Hindlimb muscle (tissue), 1 donor: ENCODE measurements at regions not wholly inside any gene's neighbourhood (a gene's known extent, or its start where the extent isn't known, plus 50 kb on each side); places are given as distances from the start of the nearest gene placed in this dataset.
A peak's percentile ranks its signal among the peaks of the same experiment; 100 is the strongest.

ENCODE experiments used
- DNase-seq: peaks from one replicate; pipeline ENCODE4 v3.0.0-alpha.2; 2013

DNA sequence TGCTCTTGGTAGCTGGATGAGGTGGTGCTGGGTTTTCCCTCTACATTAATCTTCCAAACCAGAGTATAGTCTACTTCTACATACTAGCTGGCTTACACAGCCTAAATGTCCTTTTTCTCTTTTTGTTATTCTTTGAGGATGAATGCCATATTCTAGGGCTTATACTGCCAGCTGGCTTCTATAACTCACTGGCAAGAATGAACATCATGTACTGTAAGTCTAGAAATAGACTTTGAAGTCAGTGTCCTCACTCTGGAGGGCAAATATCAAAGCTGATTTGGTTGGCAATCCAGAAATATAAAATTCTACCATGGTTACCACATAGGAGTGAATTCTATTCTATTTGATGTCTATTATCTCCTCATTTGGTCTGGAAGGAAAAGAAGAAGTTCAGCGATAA, 251.7 kb upstream of the TYRP1 start:
- no peak for DNase-seq

DNA sequence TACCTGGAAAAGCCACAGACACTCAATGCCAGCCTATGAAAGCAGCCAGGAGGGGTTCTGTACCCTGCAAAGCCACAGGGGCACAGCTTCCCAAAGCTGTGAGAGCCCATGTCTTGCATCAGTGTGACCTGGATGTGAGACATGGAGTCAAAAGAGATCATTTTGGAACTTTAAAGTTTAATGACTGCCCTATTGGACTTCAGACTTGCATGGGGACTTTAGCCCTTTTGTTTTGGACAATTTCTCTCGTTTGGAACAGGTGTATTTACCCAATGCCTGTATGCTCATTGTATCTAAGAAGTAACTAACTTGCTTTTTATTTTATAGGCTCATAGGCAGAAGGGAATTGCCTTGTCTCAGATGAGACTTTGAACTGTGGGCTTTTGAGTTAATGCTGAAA, 244.9 kb upstream of the TYRP1 start:
- DNase-seq, result no peak

- no peak for DNase-seq
Observed at GRCh38 chr9:12457237-12457636, 235.9 kb upstream of the TYRP1 start.

DNA sequence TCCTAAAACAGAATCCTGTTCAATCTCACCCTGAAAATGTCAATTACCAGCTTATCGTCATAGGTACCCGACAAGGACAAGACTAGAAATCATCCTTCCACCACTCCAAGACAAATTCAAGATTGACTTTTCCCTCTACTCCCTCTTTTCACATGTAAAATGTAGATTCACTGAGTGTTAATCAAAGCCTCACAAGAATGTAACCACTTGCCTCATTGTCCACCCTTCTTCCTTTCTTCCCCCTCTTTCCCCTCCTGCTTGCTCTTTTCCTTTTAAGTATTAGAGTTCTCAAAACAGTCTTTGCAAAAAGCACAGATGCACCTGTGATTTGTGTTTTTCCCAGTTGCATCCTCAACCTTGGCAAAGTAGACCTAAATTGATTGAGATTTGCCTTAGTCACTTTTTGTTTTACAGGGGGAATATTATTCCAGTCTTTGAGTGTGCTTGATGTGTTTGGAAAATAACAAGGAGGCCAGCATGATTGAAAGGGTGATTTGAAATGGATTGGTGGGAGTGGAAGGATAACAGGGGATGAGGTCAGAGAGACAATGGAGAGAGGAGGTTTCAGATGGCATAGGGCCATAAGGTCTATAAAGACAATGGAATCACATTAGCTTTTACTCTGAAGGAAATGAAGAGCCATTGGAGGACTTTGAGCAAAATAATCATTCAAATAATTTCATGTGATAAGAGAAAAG, 231.3 kb upstream of the TYRP1 start:
- no peak for DNase-seq

- no peak for DNase-seq
Observed at GRCh38 chr9:12462861-12463260, 230.3 kb upstream of the TYRP1 start.

DNA sequence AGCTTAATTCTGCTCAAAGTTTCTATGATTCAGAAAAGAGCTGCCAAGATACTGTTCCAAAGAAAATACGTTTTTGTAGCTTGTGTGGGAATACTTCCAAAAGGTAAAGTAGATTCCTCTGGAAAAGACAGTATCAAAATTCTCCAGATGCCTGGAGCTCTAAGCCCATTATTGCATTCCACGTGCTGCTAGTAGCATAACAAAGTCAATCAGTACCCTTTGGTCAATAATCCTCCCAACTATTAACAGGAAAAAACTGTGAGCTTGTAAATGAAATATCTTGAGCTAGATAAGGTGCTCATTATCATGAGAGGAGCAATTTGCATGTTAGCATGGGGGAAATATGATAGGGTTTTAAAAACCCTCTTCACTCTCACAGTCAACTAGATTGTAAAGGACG, 229.5 kb upstream of the TYRP1 start:
- DNase-seq, result no peak

DNA sequence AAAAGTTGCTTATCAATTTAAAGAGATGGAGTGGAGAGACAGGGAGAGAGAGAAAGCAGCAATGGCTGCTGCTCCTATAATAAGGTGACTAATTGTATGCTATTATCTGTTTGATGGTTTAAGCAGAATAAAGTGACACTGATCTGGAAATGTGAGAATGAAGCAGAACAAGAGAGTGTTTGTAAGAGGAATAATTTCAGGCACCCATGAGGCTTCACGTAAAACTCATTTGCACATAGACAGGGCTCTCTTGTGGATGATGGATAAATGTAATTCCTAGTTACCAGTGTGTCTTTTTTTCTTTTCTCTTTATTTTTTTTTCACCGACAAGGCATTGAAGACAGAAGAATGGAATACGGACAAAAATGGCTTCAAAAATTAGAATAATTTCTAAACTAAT, 228.8 kb upstream of the TYRP1 start:
- DNase-seq, result no peak

DNA sequence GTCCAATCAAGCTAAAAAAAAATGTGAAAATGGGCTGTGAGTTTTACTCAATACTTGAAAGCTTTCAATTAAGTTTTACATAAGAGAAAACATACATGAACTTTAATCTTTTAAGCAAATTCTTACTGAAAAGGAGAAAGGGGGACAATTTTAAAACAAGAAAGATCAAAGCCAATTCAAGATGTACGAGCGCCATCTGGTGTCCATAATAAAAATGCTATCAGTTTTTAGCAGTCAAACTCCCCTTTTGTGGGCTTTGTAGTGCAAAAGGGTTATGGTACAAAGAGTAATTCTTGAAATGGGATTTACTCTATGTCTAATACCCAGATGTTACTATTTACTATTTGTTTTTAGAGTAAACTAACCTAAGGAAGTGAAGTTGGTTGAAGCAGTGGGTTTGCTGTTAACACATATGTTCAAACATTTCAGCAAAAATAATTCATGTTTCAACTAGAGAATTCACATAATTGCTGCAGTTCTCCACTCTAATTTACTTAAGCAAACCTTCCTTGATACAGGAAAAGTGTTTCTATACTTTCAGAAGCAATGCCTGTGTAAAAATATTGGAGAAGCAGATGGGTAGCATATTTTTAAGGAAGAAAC, 228.2 kb upstream of the TYRP1 start:
- peak; percentile 12 for DNase-seq

DNA sequence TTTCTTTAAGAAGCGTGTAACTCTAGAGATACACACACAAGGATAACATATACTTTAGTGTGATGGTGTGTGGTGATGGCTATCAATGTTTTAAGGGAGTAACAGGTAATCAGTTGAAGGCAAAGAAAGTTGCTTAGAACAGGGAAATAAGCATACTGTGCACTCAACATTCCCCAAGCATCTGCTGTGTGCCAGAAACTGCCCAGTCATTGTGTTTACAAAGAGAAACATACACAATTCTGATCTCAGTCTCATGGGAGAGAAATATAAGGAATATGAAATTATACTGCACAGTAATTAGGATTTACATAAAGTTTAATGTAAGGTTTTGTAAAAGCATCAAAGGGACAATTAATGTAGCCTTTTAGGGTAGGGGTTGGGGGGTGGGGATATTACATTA, 224.1 kb upstream of the TYRP1 start:
- DNase-seq, result no peak

GRCh38 chr9:12494411-12494810, 198.8 kb upstream of the TYRP1 start:
- DNase-seq, result no peak

GRCh38 chr9:12497790-12498189, 195.4 kb upstream of the TYRP1 start:
- DNase-seq, result no peak

GRCh38 chr9:12502520-12502919, 190.7 kb upstream of the TYRP1 start:
- DNase-seq, result no peak

DNA sequence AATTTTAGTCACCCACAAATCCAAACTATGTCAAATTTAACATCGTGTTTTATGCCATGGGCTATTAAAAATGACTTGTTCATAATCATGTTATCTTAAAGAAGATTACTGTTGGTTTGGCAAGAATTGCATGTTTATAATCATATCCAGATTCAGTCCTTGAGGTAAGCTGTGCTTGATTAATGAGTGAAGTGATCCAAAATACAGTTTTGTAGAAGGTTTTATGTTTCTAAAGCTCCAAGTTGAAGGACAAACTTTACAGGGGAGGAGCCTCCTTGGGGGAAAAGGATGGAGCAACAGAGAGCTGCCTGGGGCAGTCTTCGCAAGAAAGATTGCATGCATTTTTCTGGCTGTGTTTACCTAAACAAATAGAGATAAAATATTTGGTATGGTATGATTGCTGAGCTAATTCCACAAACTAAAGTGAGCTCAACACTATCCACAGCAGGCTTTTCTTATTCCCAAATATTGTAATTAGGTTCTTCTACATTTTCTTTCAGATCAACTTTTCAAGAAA, 189.5 kb upstream of the TYRP1 start:
- no peak for DNase-seq

DNA sequence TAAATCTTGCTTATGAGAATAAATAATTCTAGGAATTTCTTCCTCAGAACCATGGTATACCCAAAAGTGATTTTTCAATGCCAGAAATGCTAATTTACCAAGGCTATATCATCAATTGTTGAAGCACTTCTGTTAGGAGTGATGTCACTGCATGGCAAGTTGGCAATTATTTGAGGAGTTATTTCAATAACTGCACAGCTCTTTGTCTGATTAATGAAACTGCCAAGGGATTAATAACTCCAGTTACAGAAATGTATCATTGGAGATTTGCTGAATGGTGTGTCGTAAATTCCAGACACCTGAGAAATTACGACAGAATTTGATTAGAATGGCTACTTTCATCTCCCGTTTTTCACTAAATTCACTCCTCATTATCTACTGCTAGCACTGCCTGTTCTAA, 182.6 kb upstream of the TYRP1 start:
- no peak for DNase-seq

GRCh38 chr9:12511726-12512125, 181.5 kb upstream of the TYRP1 start:
- DNase-seq, result no peak

DNA sequence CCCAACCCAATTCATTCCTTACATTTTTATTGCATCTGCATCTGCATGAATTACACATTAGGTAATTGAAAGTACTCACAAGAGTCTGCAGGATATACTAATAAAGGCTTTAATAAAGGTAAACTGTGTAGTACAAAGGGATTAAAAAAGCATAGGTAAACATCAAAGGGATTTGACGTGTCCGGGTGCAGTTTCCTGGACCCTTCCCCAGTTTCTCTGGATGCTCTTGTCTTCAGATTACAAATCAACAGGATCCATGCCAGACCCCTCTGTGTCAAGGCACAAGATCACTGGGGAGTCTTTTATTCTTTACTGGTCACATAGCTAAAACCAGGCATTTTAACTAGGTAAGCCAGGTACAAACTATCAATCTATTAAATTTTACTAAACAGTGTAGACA, 177.2 kb upstream of the TYRP1 start:
- no peak for DNase-seq

GRCh38 chr9:12516573-12516972, 176.6 kb upstream of the TYRP1 start:
- no peak for DNase-seq

- DNase-seq, result no peak
Observed at GRCh38 chr9:12538842-12539579, 154.2 kb upstream of the TYRP1 start.

DNA sequence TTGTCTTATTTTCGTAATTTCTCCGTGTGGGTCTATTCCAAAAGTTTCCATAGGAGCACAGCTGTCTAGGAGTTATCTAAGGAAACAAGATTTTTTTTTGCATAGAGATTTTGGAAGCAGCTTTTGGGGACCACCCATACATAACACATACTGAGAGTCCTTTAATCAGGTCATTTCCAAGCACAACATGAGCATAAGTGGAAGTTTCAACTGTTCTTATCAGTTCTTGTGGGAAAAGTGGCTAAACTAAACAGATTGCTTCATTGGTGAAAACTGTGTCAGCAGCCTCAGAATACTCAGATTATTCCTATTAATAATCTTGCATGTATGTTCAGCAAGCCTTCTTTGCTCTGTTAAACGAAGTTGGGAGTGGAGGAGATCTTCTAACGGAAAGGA, 153.6 kb upstream of the TYRP1 start:
- no peak for DNase-seq

GRCh38 chr9:12544700-12545099, 148.5 kb upstream of the TYRP1 start:
- no peak for DNase-seq

DNA sequence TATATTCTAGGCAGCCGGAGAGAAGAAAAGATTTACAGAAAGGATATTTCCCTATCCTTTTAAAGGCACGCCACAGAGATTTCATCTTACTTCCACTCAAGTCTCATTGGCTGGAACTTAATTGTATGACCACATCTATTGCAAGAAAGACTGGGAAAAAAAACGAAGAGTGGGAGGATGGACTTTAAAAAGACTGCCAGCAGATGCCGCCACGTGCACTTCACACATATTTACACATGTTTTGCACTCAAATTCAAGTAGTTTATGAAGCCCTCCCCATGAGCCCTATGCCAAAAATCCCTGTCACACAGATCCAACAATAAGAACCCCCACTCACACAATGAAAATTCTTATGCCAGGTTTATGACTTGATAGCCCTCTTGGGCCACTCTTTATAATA, 138.5 kb upstream of the TYRP1 start:
- no peak for DNase-seq

DNA sequence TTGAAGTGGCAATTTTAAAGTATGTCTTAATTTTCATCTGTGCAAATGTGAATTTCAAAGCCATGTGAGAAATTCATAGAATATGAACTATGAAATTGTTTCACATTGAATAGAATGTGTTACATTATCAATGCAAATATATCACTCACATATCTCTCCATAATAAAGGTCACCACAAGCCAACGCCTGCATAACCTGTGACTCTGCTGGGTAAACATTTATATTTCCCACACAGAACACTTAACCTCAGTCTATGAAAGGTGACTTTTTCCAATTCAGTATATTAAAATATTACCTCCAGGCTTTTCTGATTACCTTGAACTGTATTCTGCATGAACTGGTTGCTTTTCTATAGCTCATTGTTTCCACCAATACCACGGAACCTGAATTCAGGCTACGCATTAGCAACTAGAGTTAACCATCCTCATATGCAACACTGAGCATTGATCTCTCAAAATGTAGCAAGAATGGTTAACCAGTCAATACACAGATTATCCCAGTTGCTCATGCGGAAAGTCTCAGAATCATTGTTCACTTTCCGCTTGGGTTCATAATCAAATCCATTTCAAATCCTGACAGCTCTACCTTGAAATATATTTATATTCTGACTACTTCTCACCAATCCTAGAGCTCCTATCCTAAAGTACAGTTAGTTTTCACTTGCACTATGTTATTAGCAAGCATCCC, 126.6 kb upstream of the TYRP1 start:
- no peak for DNase-seq
